Fibroblast of skin of back (primary cell): ENCODE measurements at regions not wholly inside any gene's neighbourhood (a gene's known extent, or its start where the extent isn't known, plus 50 kb on each side); places are given as distances from the start of the nearest gene placed in this dataset.
"Not testable (repeated sequence)": the region's sequence is repeated elsewhere in the genome, so short reads cannot be mapped to it uniquely, and the experiment has no call there.

Experiments used
- DNase-seq: peaks from one replicate; pipeline ENCODE4 v3.0.0-alpha.2; 2013

- not testable (repeated sequence) for DNase-seq
Observed at GRCh38 chr14:34381304-34381703, 80.7 kb downstream of the SPTSSA start.

GRCh38 chr14:34380471-34380845 lies 81.6 kb downstream of the SPTSSA start:
- DNase-seq = no peak

- DNase-seq = no peak
Observed at GRCh38 chr14:34379816-34380470, 82.1 kb downstream of the SPTSSA start.

GRCh38 chr14:34376649-34377267 lies 85.3 kb downstream of the SPTSSA start:
- DNase-seq = no peak

- no peak for DNase-seq
Observed at GRCh38 chr14:34374998-34375740, 86.9 kb downstream of the SPTSSA start.

GRCh38 chr14:34373191-34373590 lies 88.8 kb downstream of the SPTSSA start:
- no peak for DNase-seq

- no peak for DNase-seq
Observed at GRCh38 chr14:34372786-34373185, 89.3 kb downstream of the SPTSSA start.

GRCh38 chr14:34369648-34370030 lies 92.4 kb downstream of the SPTSSA start:
- DNase-seq = no peak

GRCh38 chr14:34368971-34369647 lies 92.9 kb downstream of the SPTSSA start:
- no peak for DNase-seq

- no peak for DNase-seq
Observed at GRCh38 chr14:34368115-34368970, 93.7 kb downstream of the SPTSSA start.

- DNase-seq = no peak
Observed at GRCh38 chr14:34365309-34365915, 96.6 kb downstream of the SPTSSA start.

GRCh38 chr14:34364201-34364600 lies 97.8 kb downstream of the SPTSSA start:
- no peak for DNase-seq

- DNase-seq = no peak
Observed at GRCh38 chr14:34363733-34364134, 98.3 kb downstream of the SPTSSA start.

GRCh38 chr14:34362641-34363251 lies 99.3 kb downstream of the SPTSSA start:
- DNase-seq = no peak

- DNase-seq = no peak
Observed at GRCh38 chr14:34361504-34362011, 100.5 kb downstream of the SPTSSA start.

- DNase-seq = no peak
Observed at GRCh38 chr14:34359420-34360117, 102.5 kb downstream of the SPTSSA start.

- no peak for DNase-seq
Observed at GRCh38 chr14:34356264-34356654, 105.8 kb downstream of the SPTSSA start.

- DNase-seq = peak; percentile 12
Observed at GRCh38 chr14:34355584-34356263, 106.3 kb downstream of the SPTSSA start.

GRCh38 chr14:34354556-34354955 lies 107.5 kb downstream of the SPTSSA start:
- DNase-seq = no peak

- no peak for DNase-seq
Observed at GRCh38 chr14:34350903-34351302, 111.1 kb downstream of the SPTSSA start.
